Peyer's patch (tissue), 4 donors: ENCODE measurements at regions not wholly inside any gene's neighbourhood (a gene's known extent, or its start where the extent isn't known, plus 50 kb on each side); places are given as distances from the start of the nearest gene placed in this dataset.

Source experiments
- CTCF ChIP-seq, 6 experiments: fragments of 450-650 bp in 4 of 6; fragments of 200-600 bp in 2 of 6; sonication (generic) in 1 of 6; IDR thresholded peaks; one replicate each; pipeline ENCODE4 v1.5.1; 2017 to 2019; ENCODE audit warnings: antibody characterized with exemption in 6 of 6, mild to moderate bottlenecking in 3 of 6, moderate library complexity in 1 of 6
- POLR2A ChIP-seq, 2 donors: fragments of 450-650 bp; IDR thresholded peaks; one replicate each; pipeline ENCODE4 v1.5.1; 2017; ENCODE audit warnings: antibody characterized with exemption in 2 of 2, mild to moderate bottlenecking in 2 of 2, moderate library complexity in 2 of 2

- TF ChIP-seq CTCF (IDR thresholded peaks at IDR 0.05) (no peak), POLR2A (IDR thresholded peaks at IDR 0.05) (no peak)
Measured at GRCh38 chrX:77119706-77120105, 327.5 kb upstream of the FGF16 start.
